Stimulated activated CD4-positive, alpha-beta T cell treated with anti-CD3 and anti-CD28 coated beads, TNF-alpha, amount 100 ng/mL, for 1 hour (primary cell): ENCODE measurements at regions not wholly inside any gene's neighbourhood (a gene's known extent, or its start where the extent isn't known, plus 50 kb on each side); places are given as distances from the start of the nearest gene placed in this dataset.

Source experiments
- DNase-seq, 3 donors: peaks; one replicate each; pipeline ENCODE4 v3.0.0-alpha.2; 2020; ENCODE audit warnings: low read depth in 3 of 3, low spot score in 1 of 3

- DNase-seq: no peak
Observed at GRCh38 chr5:175388531-175388930, 55.5 kb downstream of the DRD1 start.

- no peak for DNase-seq
Observed at GRCh38 chr5:175387144-175387543, 56.8 kb downstream of the DRD1 start.

GRCh38 chr5:175386526-175386925 is 57.5 kb downstream of the DRD1 start:
- no peak for DNase-seq

GRCh38 chr5:175385691-175386362 is 58.2 kb downstream of the DRD1 start:
- no peak for DNase-seq

GRCh38 chr5:175384724-175385552 is 59.0 kb downstream of the DRD1 start:
- no peak for DNase-seq

- no peak for DNase-seq
Observed at GRCh38 chr5:175383350-175383749, 60.6 kb downstream of the DRD1 start.

- no peak for DNase-seq
Observed at GRCh38 chr5:175382171-175382570, 61.8 kb downstream of the DRD1 start.

GRCh38 chr5:175381130-175381529 is 62.9 kb downstream of the DRD1 start:
- DNase-seq: no peak

- DNase-seq: no peak
Observed at GRCh38 chr5:175380701-175381100, 63.3 kb downstream of the DRD1 start.

- DNase-seq: no peak
Observed at GRCh38 chr5:175379867-175380266, 64.1 kb downstream of the DRD1 start.

- DNase-seq: no peak
Observed at GRCh38 chr5:175378444-175379028, 65.4 kb downstream of the DRD1 start.

- no peak for DNase-seq
Observed at GRCh38 chr5:175377816-175378215, 66.2 kb downstream of the DRD1 start.

GRCh38 chr5:175374166-175374875 is 69.7 kb downstream of the DRD1 start:
- no peak for DNase-seq

GRCh38 chr5:175365866-175366265 is 78.1 kb downstream of the DRD1 start:
- no peak for DNase-seq

- DNase-seq: no peak
Observed at GRCh38 chr5:175363300-175363699, 80.7 kb downstream of the DRD1 start.

- no peak for DNase-seq
Observed at GRCh38 chr5:175357995-175358394, 86.0 kb downstream of the DRD1 start.

GRCh38 chr5:175356428-175356827 is 87.6 kb downstream of the DRD1 start:
- no peak for DNase-seq

- no peak for DNase-seq
Observed at GRCh38 chr5:175354964-175355363, 89.0 kb downstream of the DRD1 start.

- DNase-seq: no peak
Observed at GRCh38 chr5:175353926-175354325, 90.1 kb downstream of the DRD1 start.

- no peak for DNase-seq
Observed at GRCh38 chr5:175351897-175352590, 91.9 kb downstream of the DRD1 start.

- no peak for DNase-seq
Observed at GRCh38 chr5:175351126-175351525, 92.9 kb downstream of the DRD1 start.
